Nucleus accumbens (tissue), 56 donors: ENCODE measurements at regions not wholly inside any gene's neighbourhood (a gene's known extent, or its start where the extent isn't known, plus 50 kb on each side); places are given as distances from the start of the nearest gene placed in this dataset.

Source experiments
- DNase-seq, 56 donors: peaks; one replicate each; lab custom pipeline; 2025; lab: John Stamatoyannopoulos, UW

DNA sequence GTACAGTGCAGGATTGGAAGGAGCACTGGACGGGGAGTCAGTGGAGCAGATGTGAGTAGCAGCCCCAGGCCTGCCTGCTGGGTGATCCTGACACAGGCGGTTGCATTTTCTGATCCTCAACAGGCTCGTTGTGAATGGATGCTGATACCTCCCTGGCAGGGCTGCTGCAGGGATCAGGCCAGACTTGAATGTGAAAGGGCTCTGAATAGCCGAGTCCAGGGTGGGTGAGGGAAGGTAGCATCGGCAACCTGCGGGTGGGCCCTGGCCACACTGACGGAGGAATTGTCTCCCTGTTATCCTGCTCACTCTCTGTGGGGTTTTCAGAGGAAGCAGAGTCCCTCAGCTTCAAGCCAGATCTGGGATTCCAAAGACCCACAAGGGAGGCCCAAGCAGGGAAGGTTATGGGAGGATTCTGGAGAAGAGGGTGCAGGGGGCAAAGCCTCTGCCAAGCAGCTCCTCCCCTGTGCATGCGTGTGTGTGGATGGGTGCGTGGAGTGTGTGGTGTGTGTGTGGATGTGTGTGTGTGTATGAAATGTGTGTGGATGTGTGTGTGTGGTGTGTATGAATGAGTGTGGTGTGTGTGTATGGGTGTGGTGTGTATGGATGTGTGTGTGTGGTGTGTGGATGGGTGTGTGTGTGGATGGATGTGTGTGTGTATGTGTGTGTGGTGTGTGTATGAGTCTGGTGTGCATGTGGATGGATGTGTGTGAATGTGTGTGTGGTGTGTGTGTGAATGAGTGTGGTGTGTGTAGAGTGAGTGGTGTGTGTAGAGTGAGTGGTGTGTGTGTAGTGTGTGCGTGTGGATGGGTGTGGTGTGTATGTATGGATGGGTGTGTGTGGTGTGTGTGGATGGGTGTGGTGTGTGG is 100.3 kb downstream of the UBIAD1 start:
- no peak for DNase-seq

DNA sequence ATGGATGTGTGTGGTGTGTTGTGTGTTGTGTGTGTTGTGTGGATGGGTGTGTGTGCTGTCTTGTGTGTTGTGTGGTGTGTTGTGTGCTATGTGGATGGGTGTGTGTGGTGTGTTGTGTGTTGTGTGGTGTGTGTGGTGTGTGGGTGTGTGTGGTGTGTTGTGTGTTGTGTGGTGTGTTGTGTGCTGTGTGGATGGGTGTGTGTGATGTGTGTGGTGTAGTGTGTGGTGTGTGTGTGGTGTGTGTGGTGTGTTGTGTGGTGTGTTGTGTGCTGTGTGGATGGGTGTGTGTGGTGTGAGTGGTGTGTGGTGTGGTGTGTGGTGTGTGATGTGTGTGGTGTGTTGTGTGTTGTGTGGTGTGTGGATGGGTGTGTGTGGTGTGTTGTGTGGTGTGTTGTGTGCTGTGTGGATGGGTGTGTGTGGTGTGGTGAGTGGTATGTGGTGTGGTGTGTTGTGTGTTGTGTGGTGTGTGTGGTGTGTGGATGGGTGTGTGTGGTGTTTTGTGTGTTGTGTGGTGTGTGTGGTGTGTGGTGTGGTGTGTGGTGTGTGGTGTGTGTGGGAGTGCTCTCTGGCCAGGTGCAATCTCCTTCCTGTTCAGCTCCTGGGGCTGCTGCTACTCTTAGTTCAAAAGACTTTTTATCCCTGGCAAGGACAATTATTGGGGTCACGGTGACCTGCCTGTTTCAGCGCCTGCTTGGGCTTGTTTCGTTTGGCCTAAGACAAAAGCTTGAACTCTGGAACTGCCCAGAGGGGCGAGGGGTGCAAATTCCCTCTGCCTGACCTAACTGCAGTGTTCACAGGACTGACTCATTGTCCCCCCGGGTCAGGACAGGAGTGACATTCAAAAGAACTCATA is 101.1 kb downstream of the UBIAD1 start:
- DNase-seq, result no peak

GRCh38 chr1:11374748-11375110 is 101.7 kb downstream of the UBIAD1 start:
- no peak for DNase-seq

DNA sequence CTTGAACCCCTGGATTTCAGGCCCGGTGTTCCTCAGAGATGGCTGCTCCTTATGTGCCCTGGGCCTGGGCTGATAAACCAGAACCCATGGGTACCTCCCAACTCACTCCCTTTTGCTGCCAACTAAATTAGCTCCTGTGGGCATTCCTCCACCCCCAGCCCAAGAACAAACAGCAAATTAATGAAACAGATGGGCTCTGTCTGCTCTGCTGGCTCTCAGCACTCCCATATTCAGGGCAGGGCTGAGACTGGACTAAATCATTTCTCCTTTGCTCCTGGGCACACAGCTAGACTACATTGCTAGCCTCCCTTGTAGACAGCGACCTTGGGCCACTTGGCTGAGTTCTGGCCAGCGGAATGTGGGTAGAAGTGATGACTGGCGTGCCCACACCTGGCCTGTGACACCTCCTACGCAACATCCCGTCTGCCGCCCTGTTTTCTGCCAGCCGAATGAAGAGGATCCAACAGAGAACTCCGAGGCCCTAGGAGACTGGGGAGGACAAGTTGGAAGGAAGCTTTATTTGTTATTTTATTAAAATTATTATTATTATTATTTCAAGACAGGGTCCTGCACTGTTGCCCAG is 101.9 kb upstream of the DISP3 start:
- no peak for DNase-seq

DNA sequence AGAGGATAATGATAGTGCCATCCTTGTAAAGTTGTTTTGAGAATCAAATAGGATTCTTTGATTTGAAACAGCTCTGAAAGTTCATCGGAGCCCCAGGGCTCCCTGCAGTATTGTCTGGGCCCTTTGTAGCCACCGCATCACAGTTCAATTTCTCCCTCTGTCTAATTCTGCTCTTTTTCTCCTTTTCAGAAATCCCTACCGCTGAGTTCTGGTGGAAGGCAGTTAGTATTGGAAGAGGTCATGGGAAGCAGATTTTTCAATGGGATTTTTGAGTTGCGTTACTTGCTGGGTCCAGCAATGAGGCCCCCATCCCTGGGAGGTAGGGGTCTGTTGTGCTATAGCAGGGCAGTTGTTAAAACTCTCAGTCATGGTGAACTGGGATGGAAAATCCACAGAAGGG is 101.0 kb upstream of the DISP3 start:
- no peak for DNase-seq

GRCh38 chr1:11379851-11380250 is 99.1 kb upstream of the DISP3 start:
- no peak for DNase-seq

DNA sequence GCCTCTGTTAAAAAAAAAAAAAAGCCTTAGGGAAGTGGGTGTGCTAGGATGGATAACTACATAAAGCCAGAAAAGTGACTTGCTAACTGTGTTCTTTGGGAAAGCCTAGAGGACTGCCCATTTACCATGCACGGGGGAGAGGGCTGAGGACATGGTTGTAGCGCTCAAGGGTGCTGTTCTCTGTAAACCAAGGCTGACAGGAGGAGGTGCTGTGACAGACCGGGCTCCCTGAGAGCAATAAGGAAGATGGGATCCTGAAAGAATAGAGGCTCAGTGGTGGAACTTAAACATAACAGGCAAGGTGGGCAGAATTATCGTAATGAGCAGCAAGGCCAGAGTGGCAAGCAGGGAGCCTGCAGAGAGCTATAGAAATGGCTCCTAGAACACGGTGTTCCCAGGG is 98.5 kb upstream of the DISP3 start:
- DNase-seq, result no peak

GRCh38 chr1:11383553-11384169 is 95.3 kb upstream of the DISP3 start:
- DNase-seq, result no peak

GRCh38 chr1:11384170-11384554 is 94.8 kb upstream of the DISP3 start:
- no peak for DNase-seq

DNA sequence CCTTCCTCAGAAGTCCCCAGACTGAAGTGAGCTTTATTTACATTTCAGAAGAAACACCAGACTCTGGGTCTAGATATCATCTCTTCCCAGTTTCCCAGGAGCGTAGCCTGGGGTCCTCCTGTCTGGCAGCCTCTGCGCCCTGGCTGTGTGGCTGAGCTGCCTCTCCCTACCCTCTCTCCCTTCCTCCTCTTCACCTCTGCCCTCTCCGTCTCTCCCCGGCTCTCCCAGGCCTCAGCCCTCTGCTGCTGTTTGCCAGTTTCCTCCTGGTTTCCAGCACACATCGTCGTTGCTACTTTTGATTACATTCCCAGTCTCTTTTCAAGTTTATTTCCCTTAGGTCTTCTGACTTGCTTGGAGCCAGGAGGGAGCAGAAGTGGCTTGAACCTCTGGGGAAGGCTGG is 91.1 kb upstream of the DISP3 start:
- DNase-seq, result no peak

GRCh38 chr1:11388617-11389016 is 90.3 kb upstream of the DISP3 start:
- no peak for DNase-seq

GRCh38 chr1:11391327-11391726 is 87.6 kb upstream of the DISP3 start:
- DNase-seq, result no peak

- peak in 3 of 56 donors; percentile 7 to 22 (median 13) for DNase-seq
These were observed 87.1 kb upstream of the DISP3 start for GRCh38 chr1:11391886-11392285.

DNA sequence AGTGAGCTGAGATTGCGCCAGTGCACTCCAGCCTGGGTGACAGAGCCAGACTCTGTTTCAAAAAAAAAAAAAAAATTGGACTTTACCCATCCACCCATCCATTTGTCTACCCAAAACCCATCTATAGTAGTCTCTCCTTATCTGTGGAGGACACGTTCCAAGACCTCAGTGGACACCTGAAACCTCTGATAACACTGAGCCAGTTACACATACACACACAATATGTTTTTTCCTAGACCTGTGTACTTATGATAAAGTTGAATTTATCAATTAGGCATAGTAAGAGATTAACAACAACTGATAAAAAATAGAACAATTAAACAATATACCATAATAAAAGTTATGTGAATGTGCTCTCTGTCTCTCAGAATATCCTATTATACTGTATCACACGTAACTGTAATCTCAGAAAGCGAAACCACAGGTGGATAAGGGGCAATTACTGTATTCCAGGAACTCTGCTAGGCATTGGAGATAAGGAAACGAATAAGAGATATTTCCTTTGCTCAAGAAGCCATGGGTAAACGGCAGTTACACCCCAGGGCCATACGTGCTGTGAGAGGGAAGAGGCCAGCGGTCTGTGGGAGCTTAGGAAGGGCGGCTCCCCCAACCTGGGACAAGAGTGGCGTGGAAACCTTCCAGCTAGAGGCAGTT is 84.2 kb upstream of the DISP3 start:
- DNase-seq, result no peak

DNA sequence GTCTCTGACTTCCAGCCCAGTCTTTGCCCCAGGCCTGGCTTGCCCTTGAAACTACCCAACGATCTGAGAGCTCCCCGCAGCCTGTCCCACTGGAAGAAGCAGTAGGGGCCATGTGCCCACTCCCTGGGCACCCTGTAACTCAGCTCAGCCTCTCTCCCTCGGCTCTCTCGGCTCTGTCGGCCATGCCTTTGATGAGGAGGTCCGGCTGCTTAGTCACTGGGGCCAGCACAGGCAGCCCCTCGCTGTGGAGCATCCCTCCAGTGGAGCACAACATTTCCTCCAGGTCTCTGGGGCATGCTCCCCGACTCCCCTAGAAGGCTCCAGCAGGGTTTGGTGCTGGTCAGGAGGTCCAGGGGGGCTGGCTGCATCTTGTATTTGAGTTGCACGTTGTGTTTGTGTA is 83.3 kb upstream of the DISP3 start:
- DNase-seq, result no peak

DNA sequence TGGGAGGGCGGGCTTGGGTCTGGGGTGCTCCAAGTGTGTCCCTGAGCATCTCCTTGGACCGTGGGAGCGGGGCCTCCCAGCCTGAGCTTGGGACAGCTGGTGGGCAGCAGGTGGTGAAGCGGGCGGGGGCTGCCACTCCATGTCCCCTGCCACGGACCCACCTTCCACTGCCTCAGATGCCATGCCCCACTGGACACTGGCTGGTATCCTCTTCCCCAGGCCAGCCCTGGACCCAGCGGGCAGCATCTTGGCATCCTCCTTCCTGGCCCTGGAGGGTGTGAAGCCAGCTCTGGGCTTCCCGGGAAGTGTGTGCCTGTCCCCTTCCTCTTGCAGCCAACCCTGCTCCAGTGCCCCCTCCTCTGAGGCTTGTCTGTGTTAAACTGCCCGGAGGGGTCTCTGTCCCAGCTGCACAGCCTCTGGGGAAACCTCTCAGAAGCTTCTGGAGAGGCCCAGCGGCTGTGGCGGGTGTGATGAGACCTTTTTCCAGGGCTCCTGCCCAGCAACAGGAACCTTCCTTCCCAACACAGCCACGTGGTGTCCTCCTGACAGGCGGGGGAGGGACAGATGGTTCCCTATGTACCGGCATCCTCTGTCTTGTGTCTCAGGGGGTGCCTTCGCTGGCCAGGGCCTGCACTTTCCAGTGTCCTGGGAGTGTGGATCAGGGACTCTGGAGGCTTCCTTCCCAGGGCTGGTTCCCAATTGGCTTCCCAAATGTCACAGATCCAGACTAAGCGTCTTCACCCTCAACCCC is 81.6 kb upstream of the DISP3 start:
- no peak for DNase-seq

DNA sequence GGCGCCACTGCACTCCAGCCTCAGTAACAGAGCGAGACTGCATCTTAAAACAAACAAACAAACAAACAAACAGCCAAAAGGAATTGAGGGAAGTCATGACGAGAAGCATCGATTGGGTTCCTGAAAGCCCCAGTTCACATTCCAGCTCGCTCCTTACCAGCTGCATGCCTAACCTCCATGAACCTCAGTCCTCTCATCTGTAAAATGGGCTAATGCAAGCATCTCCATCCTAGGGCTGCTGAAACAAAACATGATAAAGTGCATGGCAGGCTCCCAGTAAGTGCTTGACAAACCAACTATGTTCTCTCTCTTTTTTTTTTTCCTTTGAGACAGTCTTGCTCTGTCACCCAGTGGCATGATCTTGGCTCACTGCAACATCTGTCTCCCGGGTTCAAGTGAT is 79.7 kb upstream of the DISP3 start:
- no peak for DNase-seq

DNA sequence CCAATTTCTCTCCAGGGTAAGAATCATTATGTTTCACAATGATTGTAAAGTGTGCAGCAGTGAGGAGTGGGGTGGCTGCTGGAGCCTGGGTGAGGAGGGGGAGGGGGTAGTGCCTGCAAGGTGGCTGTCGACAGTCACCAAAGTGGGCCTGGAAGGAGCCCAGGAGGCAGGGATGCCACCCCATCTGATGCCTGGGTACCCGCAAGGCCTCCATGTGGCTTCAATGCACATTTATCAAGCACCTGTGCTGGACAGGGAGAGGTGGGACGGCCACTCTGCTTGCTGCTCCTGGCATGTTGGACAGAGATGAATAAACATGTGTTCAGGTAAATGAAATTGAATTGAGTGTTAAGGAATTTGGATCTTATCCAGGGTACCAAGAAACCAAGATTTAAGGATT is 78.8 kb upstream of the DISP3 start:
- DNase-seq, result no peak

- no peak for DNase-seq
These were observed 78.4 kb upstream of the DISP3 start for GRCh38 chr1:11400567-11400966.

DNA sequence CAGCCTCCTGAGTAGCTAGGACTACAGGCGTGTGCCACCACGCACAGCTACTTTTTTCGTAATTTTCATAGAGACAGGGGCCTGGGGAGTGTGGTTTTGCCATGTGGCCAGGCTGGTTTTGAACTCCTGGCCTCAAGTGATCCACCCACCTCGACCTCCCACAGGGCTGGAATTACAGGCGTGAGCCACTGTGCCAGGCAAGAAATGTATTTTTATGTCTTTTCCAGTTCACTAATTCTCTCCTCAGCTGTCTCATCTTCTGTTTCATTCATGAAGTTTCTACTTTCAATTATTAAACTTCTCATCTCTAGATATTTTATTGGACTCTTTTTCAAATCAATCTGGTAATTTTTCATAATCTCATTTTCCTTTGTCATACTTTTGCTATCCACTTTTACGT is 72.1 kb upstream of the DISP3 start:
- DNase-seq, result no peak
